K562 (cell line): ENCODE measurements at regions not wholly inside any gene's neighbourhood (a gene's known extent, or its start where the extent isn't known, plus 50 kb on each side); places are given as distances from the start of the nearest gene placed in this dataset.

ENCODE experiments used
- ATAC-seq: fragments of 200-7000 bp; cut with Tn5 transposase; 3 replicates; pipeline ENCODE4 v1.9.1; 2020; ENCODE audit warnings: moderate library complexity
- BruUV-seq: library from RNA; stranded (reverse); fragments of 400-500 nt; replicated peaks from 2 replicates; lab custom pipeline; 2021; lab: Mats Ljungman, UMichigan
- CTCF ChIA-PET: fragments of 300-600 bp; formaldehyde crosslinking; extraction: SDS; loops from one replicate; lab custom pipeline; 2021; ENCODE audit warnings: low intra/inter-chr PET ratio; lab: Yijun Ruan, JAX
- POLR2A ChIA-PET: fragments of 300-600, 350-650 bp; sonication (Branson Sonifier 250); formaldehyde crosslinking; extraction: SDS; loops from one replicate; lab custom pipeline; 2021; ENCODE audit warnings: antibody characterized with exemption, inconsistent platforms; lab: Yijun Ruan, JAX
- DNase-seq, 4 experiments: peaks; one replicate each; pipeline versions ENCODE4 v3.0.0 to v3.0.0-alpha.2; 2011 to 2018; ENCODE audit warnings: low spot score in 3 of 4, mixed read lengths in 3 of 4; ENCODE audit errors: extremely low read depth in 1 of 4
- FAIRE-seq: peaks from 2 replicates; lab custom pipeline; 2011; peaks lifted over from hg19 to GRCh38; lab: Jason Lieb, UNC
- H2AFZ ChIP-seq: 2 replicates; pipeline ENCODE4 v1.6.0; 2011; ENCODE audit warnings: low read depth, low read length, control low read depth, inconsistent platforms
- H3K27ac ChIP-seq: fragments of 200-600 bp; 3 replicates; pipeline ENCODE4 v1.8.0; 2011; ENCODE audit warnings: low read depth, mild to moderate bottlenecking, control low read depth, inconsistent platforms, low read length, moderate library complexity, mixed read lengths; ENCODE audit errors: extremely low read depth
- H3K27me3 ChIP-seq, 2 experiments: fragments of 300-600 bp in 1 of 2; 2 replicates in 1 of 2; 3 replicates in 1 of 2; pipeline versions ENCODE4 v1.6.0 to v1.8.0; 2011; ENCODE audit warnings: inconsistent platforms in 2 of 2, low read length in 2 of 2, mild to moderate bottlenecking in 1 of 2, mixed read lengths in 1 of 2, moderate library complexity in 1 of 2; ENCODE audit not compliant: control insufficient read depth in 2 of 2, insufficient read depth in 2 of 2
- H3K36me3 ChIP-seq: fragments of 300-600 bp; 3 replicates; pipeline ENCODE4 v1.8.0; 2011; ENCODE audit warnings: mild to moderate bottlenecking, low read length, inconsistent platforms; ENCODE audit not compliant: control insufficient read depth, insufficient read depth
- H3K4me1 ChIP-seq, 2 experiments: fragments of 200-600 bp in 1 of 2; replicated peaks in 1 of 2; 2 replicates in 1 of 2; 3 replicates in 1 of 2; pipeline versions ENCODE4 v1.5.1 to v1.8.0; 2011; ENCODE audit warnings: inconsistent platforms in 2 of 2, low read length in 2 of 2, mild to moderate bottlenecking in 1 of 2, mixed read lengths in 1 of 2, moderate library complexity in 1 of 2; ENCODE audit not compliant: control insufficient read depth in 2 of 2, insufficient read depth in 2 of 2
- H3K4me2 ChIP-seq: 2 replicates; pipeline ENCODE4 v1.6.1; 2011; ENCODE audit warnings: low read length, control low read depth, inconsistent platforms, mixed read lengths; ENCODE audit not compliant: insufficient read depth
- H3K4me3 ChIP-seq: fragments of 200-600 bp; sonication (generic), shearing (Covaris generic); 2 replicates; pipeline ENCODE4 v1.5.1; 2016; ENCODE audit warnings: control low read depth, inconsistent platforms
- H3K79me2 ChIP-seq: fragments of 200-600 bp; 3 replicates; pipeline ENCODE4 v1.8.0; 2011; ENCODE audit warnings: low read length, inconsistent platforms; ENCODE audit not compliant: control insufficient read depth, insufficient read depth
- H3K9ac ChIP-seq, 2 experiments: 2 replicates each; pipeline versions ENCODE4 v1.6.0 to v1.6.1; 2011; ENCODE audit warnings: low read depth in 2 of 2, low read length in 2 of 2, control low read depth in 1 of 2, inconsistent platforms in 1 of 2, mild to moderate bottlenecking in 1 of 2, mixed read lengths in 1 of 2; ENCODE audit not compliant: insufficient read depth in 1 of 2
- H3K9me1 ChIP-seq: one replicate; pipeline ENCODE4 v1.6.0; 2011; ENCODE audit warnings: inconsistent platforms, mild to moderate bottlenecking, low read length, moderate library complexity; ENCODE audit not compliant: control insufficient read depth, insufficient read depth
- H3K9me3 ChIP-seq: replicated peaks from 2 replicates; pipeline ENCODE4 v1.5.1; 2011; ENCODE audit warnings: low read depth, low read length, inconsistent platforms; ENCODE audit not compliant: control insufficient read depth, insufficient read depth
- H4K20me1 ChIP-seq: replicated peaks from 2 replicates; pipeline ENCODE4 v1.6.1; 2011; ENCODE audit warnings: low read length, inconsistent platforms, mixed read lengths; ENCODE audit not compliant: control insufficient read depth, insufficient read depth
- ETS2 ChIP-seq: IDR thresholded peaks from 2 replicates; pipeline ENCODE4 v1.6.1; 2016; ENCODE audit warnings: borderline replicate concordance, missing genetic modification characterization, mild to moderate bottlenecking, moderate library complexity, missing compliant biosample characterization; ENCODE audit not compliant: poor library complexity, severe bottlenecking
- FOSL1 ChIP-seq: fragments of 200-800 bp; sonication (Bioruptor generic); conservative IDR thresholded peaks from 2 replicates; pipeline ENCODE4 v1.6.1; 2016; ENCODE audit warnings: missing genetic modification characterization, missing compliant biosample characterization
- RBBP5 ChIP-seq: fragments of 200-600 bp; sonication (generic); IDR thresholded peaks from 2 replicates; pipeline ENCODE4 v1.6.1; 2012; ENCODE audit warnings: borderline replicate concordance, mild to moderate bottlenecking, low read length, control low read depth, inconsistent platforms; ENCODE audit not compliant: insufficient read depth, poor library complexity, severe bottlenecking
- TAL1 ChIP-seq: fragments of 450-650 bp; IDR thresholded peaks from 2 replicates; pipeline ENCODE4 v1.6.1; 2016; ENCODE audit warnings: mild to moderate bottlenecking
- WGBS: fragments of 100-300 bp; shearing (Covaris generic); methylation state at CpG from one replicate; pipeline ENCODE4 v1.1.6; 2016; ENCODE audit warnings: low coverage, mixed read lengths; ENCODE audit not compliant: insufficient coverage; ENCODE audit errors: missing lambda C conversion rate; 5-methylcytosine and 5-hydroxymethylcytosine counted together
- in situ Hi-C: fragments of 300-500 bp; cut with MboI; formaldehyde crosslinking; loops from 4 replicates; pipeline ENCODE4 v1.15.0; 2018; ENCODE audit warnings: inconsistent platforms, mixed read lengths
- intact Hi-C: fragments of 100-400 bp; cut with micrococcal nuclease; formaldehyde crosslinking; loops from 2 replicates; pipeline ENCODE4 v1.14.2; 2022
- TF ChIP-seq, protein P1 (sequence below): fragments of 250-450 bp; sonication (Bioruptor Pico); IDR thresholded peaks from 2 replicates; pipeline ENCODE4 v1.8.0; 2022; ENCODE audit warnings: inconsistent platforms, mild to moderate bottlenecking, moderate library complexity, borderline replicate concordance
- TF ChIP-seq, protein P2 (sequence below), 3 experiments: IDR thresholded peaks in 2 of 3; conservative IDR thresholded peaks in 1 of 3; 2 replicates each; pipeline ENCODE4 v1.5.1; 2011 to 2012; ENCODE audit warnings: low read length in 3 of 3, mild to moderate bottlenecking in 3 of 3, control low read depth in 2 of 3, improper control_type of control experiment in 1 of 3, inconsistent platforms in 1 of 3, low read depth in 1 of 3, mixed read lengths in 1 of 3, moderate library complexity in 1 of 3; ENCODE audit not compliant: insufficient read depth in 2 of 3

DNA sequence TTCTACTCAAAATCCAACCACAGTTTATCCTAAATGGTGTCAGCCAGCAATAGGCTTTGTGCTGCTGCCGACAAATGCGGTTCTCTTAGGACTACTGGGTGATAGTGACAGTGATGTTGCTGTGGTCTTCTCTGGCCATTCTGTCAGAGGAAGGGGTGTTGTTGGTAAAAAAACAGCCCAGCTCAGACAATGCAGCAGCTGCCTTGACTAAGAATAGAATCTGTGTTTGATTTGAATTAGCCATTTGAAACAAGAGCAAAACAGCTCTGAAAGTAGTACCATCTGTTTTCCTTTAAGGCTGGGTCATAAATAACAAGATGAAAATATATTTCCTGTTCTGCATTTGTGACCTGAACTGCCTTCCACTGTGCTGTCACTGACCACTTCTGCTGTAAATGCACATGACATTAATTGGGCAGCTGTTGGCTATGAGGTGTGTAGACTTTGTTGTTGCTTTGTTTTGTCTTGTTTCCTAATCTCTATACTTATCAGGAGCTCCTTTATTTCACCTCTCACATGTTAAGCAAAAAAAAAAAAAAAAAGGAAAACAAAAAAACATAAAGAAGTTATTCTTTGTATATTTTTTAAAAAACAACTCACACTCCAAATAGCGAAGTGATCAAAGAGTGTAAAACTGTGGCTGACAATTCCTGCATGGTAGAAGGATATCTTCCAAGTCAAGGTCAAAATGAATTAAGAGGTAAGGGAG lies 497.8 kb upstream of the ARID1B start:
- no peak for DNase-seq
- intact Hi-C loops: no loop called here
- CTCF ChIA-PET: no interaction called here
- POLR2A ChIA-PET: no interaction called here
- Histone ChIP-seq H3K27me3 (no peaks in the 10 kb centered on the region), H3K27ac (no peak overlapping the region)
- TF ChIP-seq TAL1 (no peak), RBBP5 (no peak), ETS2 (no peak), FOSL1 (tag) (no peak)
- TF ChIP-seq, protein P1, sequence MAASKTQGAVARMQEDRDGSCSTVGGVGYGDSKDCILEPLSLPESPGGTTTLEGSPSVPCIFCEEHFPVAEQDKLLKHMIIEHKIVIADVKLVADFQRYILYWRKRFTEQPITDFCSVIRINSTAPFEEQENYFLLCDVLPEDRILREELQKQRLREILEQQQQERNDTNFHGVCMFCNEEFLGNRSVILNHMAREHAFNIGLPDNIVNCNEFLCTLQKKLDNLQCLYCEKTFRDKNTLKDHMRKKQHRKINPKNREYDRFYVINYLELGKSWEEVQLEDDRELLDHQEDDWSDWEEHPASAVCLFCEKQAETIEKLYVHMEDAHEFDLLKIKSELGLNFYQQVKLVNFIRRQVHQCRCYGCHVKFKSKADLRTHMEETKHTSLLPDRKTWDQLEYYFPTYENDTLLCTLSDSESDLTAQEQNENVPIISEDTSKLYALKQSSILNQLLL (CRISPR knock-in tag): no peak
- TF ChIP-seq, protein P2, sequence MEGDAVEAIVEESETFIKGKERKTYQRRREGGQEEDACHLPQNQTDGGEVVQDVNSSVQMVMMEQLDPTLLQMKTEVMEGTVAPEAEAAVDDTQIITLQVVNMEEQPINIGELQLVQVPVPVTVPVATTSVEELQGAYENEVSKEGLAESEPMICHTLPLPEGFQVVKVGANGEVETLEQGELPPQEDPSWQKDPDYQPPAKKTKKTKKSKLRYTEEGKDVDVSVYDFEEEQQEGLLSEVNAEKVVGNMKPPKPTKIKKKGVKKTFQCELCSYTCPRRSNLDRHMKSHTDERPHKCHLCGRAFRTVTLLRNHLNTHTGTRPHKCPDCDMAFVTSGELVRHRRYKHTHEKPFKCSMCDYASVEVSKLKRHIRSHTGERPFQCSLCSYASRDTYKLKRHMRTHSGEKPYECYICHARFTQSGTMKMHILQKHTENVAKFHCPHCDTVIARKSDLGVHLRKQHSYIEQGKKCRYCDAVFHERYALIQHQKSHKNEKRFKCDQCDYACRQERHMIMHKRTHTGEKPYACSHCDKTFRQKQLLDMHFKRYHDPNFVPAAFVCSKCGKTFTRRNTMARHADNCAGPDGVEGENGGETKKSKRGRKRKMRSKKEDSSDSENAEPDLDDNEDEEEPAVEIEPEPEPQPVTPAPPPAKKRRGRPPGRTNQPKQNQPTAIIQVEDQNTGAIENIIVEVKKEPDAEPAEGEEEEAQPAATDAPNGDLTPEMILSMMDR (IDR thresholded peaks at IDR 0.05 in 2 of 3, conservative IDR thresholded peaks at IDR 0.05 in 1 of 3; ENCODE audit: insufficient read depth in 2 of 3, low read depth in 1 of 3, low read length in 3 of 3): no peak
- TF ChIP-seq, all 486 proteins: peak for 0
- Histone ChIP-seq H3K4me1 (no peaks in the 10 kb centered on the region), H4K20me1 (no peaks in the 10 kb centered on the region), H3K79me2 (no peaks in the 10 kb centered on the region), H3K9me3 (no peaks in the 10 kb centered on the region), H3K4me3 (no peak overlapping the region), H3K9ac (no peak overlapping the region), H2AFZ (no peak overlapping the region), H3K9me1 (no peaks in the 10 kb centered on the region), H3K36me3 (no peaks in the 10 kb centered on the region), H3K4me2 (no peak overlapping the region)
- ATAC-seq: no peak
- in situ Hi-C loops: no loop called here
- FAIRE-seq: no peak
- no TSS peak for BruUV-seq
- 0% methylated on average over 3 of the region's 3 CpGs for WGBS
